AG10803 (cell line): ENCODE measurements at regions not wholly inside any gene's neighbourhood (a gene's known extent, or its start where the extent isn't known, plus 50 kb on each side); places are given as distances from the start of the nearest gene placed in this dataset.

ENCODE experiments used
- DNase-seq: peaks from one replicate; pipeline ENCODE4 v3.0.0; 2010; ENCODE audit warnings: low read depth
- H3K4me3 ChIP-seq: 2 replicates; pipeline ENCODE4 v1.5.1; 2011; ENCODE audit warnings: mild to moderate bottlenecking, low read length, control low read depth
- CTCF ChIP-seq: conservative IDR thresholded peaks from 2 replicates; pipeline ENCODE4 v1.5.1; 2011; ENCODE audit warnings: mild to moderate bottlenecking, low read length, control low read depth, inconsistent platforms

- no peak for TF ChIP-seq CTCF
- no peak overlapping the region for H3K4me3 ChIP-seq
- no peak for DNase-seq
Observed at GRCh38 chr7:40977533-40977932, 725.4 kb downstream of the INHBA start.

GRCh38 chr7:40972426-40972825, 730.5 kb downstream of the INHBA start:
- DNase-seq: no peak
- H3K4me3 ChIP-seq: no peak overlapping the region
- TF ChIP-seq CTCF: no peak

GRCh38 chr7:40969641-40970040, 733.2 kb downstream of the INHBA start:
- H3K4me3 ChIP-seq: no peak overlapping the region
- no peak for TF ChIP-seq CTCF
- no peak for DNase-seq

- DNase-seq: no peak
- TF ChIP-seq CTCF: no peak
- no peak overlapping the region for H3K4me3 ChIP-seq
Observed at GRCh38 chr7:40966693-40967092, 736.2 kb downstream of the INHBA start.

GRCh38 chr7:40965774-40966173, 737.1 kb downstream of the INHBA start:
- no peak for TF ChIP-seq CTCF
- DNase-seq: no peak
- no peak overlapping the region for H3K4me3 ChIP-seq

- no peak for TF ChIP-seq CTCF
- no peak overlapping the region for H3K4me3 ChIP-seq
- DNase-seq: no peak
Observed at GRCh38 chr7:40965016-40965415, 737.9 kb downstream of the INHBA start.

GRCh38 chr7:40964610-40965009, 738.3 kb downstream of the INHBA start:
- TF ChIP-seq CTCF: no peak
- no peak overlapping the region for H3K4me3 ChIP-seq
- DNase-seq: no peak
